Upper lobe of right lung (tissue), 1 donor: ENCODE measurements at regions not wholly inside any gene's neighbourhood (a gene's known extent, or its start where the extent isn't known, plus 50 kb on each side); places are given as distances from the start of the nearest gene placed in this dataset.

ENCODE experiments used
- ATAC-seq: fragments of 200-7000 bp; cut with Tn5 transposase; one replicate; pipeline ENCODE4 v1.9.1; 2020; ENCODE audit warnings: mild to moderate bottlenecking, moderate library complexity
- DNase-seq: peaks from one replicate; pipeline ENCODE4 v3.0.0-alpha.2; 2020
- H3K27ac ChIP-seq: fragments of 200-600 bp; one replicate; pipeline ENCODE4 v1.8.0; 2022
- H3K27me3 ChIP-seq: fragments of 200-600 bp; one replicate; pipeline ENCODE4 v1.8.0; 2022; ENCODE audit warnings: mild to moderate bottlenecking
- H3K36me3 ChIP-seq: fragments of 200-600 bp; one replicate; pipeline ENCODE4 v1.8.0; 2022
- H3K4me1 ChIP-seq: fragments of 200-600 bp; one replicate; pipeline ENCODE4 v1.8.0; 2022
- H3K4me3 ChIP-seq: fragments of 200-600 bp; one replicate; pipeline ENCODE4 v1.8.0; 2022; ENCODE audit warnings: mild to moderate bottlenecking
- H3K9me3 ChIP-seq: fragments of 200-600 bp; one replicate; pipeline ENCODE4 v1.8.0; 2022
- intact Hi-C: fragments of 100-400 bp; cut with DNase I; formaldehyde crosslinking; loops from one replicate; pipeline ENCODE4 v1.11.0; 2022
- TF ChIP-seq, protein P1 (sequence below): fragments of 200-600 bp; IDR thresholded peaks from one replicate; pipeline ENCODE4 v1.8.0; 2022; ENCODE audit warnings: antibody characterized with exemption
- donor health status: DM: no; HTN: yes; CAD: no; lungs with severe emphysema.

DNA sequence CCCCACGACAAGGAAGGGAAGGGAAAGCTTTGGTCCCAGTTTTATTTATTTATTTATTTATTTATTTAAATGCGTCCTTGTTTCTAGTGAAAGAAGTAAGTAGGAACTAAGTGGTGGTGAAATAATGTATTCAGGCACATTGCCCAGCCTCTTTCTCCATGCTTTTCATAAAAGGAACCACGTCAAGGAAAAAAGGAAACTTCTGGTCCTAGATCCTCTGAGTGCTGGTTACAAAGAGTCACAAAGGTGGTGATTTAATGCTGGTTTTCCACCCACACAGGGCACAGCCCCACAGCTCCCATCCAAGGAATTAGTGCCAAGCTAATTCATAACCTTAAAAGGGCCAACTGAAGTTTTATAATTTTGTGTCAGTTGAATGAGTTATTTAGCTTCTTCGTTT, 206.6 kb upstream of the GYPA start:
- intact Hi-C loops: no loop called here
- TF ChIP-seq, protein P1, sequence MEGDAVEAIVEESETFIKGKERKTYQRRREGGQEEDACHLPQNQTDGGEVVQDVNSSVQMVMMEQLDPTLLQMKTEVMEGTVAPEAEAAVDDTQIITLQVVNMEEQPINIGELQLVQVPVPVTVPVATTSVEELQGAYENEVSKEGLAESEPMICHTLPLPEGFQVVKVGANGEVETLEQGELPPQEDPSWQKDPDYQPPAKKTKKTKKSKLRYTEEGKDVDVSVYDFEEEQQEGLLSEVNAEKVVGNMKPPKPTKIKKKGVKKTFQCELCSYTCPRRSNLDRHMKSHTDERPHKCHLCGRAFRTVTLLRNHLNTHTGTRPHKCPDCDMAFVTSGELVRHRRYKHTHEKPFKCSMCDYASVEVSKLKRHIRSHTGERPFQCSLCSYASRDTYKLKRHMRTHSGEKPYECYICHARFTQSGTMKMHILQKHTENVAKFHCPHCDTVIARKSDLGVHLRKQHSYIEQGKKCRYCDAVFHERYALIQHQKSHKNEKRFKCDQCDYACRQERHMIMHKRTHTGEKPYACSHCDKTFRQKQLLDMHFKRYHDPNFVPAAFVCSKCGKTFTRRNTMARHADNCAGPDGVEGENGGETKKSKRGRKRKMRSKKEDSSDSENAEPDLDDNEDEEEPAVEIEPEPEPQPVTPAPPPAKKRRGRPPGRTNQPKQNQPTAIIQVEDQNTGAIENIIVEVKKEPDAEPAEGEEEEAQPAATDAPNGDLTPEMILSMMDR: no peak

DNA sequence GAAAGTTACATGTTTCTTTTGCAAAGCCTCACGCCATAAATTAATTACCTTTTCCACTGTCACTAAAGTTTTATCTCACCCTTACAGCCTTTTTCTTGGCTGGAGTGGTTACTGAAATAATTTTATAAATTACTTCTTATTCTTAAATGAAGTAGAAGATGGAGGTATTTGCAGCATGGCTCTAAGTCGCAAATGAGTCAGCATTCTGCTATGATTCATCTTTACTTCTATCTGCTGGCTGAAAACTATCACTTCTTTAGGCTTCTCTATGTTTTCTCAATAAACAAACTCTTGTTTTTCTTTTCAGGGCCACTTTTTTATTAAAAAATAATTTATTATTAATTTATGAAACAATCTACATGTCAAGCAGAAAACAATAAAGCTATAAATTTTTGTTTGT, 210.2 kb upstream of the GYPA start:
- Histone ChIP-seq H3K9me3 (no peaks in the 10 kb centered on the region), H3K4me3 (no peak overlapping the region), H3K27ac (no peak overlapping the region), H3K27me3 (no peaks in the 10 kb centered on the region), H3K4me1 (no peaks in the 10 kb centered on the region), H3K36me3 (no peaks in the 10 kb centered on the region)
- intact Hi-C loops: no loop called here
- no peak for DNase-seq
- no peak for ATAC-seq
- TF ChIP-seq, protein P1: no peak

More for the DNA sequence above, 206.6 kb upstream of the GYPA start:
- H3K27me3 ChIP-seq: no peaks in the 10 kb centered on the region
- no peak for DNase-seq
- no peaks in the 10 kb centered on the region for H3K36me3 ChIP-seq
- no peaks in the 10 kb centered on the region for H3K9me3 ChIP-seq
- no peak overlapping the region for H3K27ac ChIP-seq
- no peak overlapping the region for H3K4me3 ChIP-seq
- no peaks in the 10 kb centered on the region for H3K4me1 ChIP-seq
- ATAC-seq: no peak

DNA sequence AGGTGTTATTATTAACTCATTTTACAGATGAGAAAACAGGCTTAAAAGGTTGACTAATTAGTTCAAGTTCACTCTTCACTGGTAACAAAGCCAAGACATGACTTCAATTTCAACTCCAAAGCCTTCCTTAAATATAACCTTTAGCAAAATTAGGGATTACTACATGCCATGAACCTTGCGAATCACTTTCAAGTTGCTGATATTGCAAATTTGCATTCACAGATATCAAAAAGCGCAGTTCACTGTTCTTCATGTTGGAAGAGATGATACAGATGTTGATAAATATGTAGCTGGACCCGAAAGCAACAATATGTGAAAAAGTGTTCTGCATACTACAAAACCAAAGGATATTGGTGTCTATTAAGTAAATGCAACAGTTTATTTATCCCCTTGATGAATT, 210.8 kb upstream of the GYPA start:
- Histone ChIP-seq H3K36me3 (no peaks in the 10 kb centered on the region), H3K27ac (no peak overlapping the region), H3K27me3 (no peaks in the 10 kb centered on the region), H3K9me3 (no peaks in the 10 kb centered on the region), H3K4me3 (no peak overlapping the region), H3K4me1 (no peaks in the 10 kb centered on the region)
- TF ChIP-seq, protein P1: no peak
- no peak for DNase-seq
- ATAC-seq: no peak
- intact Hi-C loops: no loop called here

DNA sequence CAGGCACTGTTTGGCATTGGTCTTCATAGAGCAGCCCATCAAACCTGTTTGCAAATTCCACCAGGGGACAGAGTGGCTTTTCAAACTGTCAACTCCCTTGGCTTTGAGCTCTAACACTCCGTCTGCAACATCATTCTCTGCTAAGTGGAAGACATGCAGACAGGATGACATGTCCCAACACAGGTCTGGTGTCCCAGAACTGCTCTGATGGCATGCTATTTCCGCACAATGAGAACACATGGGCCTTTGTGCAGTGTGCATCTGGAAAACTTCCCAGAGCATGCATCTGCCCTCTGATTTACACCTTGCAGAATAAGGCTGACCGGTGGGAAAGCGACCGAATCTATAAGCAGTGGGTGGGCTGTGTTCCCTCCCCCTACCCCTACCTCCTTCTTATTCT, 212.8 kb upstream of the GYPA start:
- H3K4me3 ChIP-seq: no peak overlapping the region

DNA sequence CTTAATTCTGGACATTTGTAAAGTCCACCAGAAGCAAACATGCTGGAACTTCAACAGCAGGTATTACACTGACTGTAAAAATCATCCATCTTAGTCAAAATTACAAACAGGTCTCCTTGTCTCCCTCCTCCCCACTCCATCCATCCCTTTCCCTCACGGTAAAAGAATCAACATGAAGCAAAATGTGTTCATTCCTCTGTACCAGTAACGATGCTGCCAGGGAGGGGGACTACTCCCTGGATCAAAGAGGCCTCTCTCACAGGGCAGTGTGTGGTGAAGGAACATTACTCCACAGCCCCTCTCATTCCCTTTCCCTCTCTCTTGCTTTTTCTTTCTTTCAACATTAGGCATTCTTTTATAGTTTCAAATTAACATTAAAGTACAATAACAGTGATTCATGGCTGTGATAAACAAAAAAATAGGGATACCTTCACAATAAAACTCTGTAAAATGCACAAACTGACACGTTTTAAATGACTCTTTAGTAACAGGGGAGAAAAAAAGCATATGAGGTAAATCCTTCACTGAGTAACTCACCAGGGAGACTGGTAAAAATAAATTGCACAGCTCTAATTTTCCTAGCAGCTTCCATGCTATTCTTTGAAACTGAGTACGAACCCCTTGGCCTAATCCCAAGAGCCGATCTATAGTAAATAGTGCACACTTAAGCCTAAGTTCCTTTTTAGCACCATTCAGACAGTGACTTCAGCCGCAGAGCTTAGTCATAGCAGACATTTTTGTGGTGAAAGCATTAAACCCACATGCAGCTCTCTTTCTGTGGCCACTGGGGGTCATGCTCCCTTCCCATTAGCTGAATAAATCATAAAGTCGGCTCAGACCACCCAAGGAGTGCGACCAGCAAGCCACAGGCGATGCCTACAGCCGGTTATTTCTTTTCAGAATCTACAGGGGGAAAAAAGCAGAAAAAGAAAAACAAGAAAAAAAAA, 215.6 kb upstream of the GYPA start:
- H3K4me3 ChIP-seq: no peak overlapping the region
- peak; percentile 71 for ATAC-seq
- TF ChIP-seq, protein P1: no peak
- H3K27ac ChIP-seq: no peak overlapping the region
- H3K4me1 ChIP-seq: no peaks in the 10 kb centered on the region
- DNase-seq: no peak
- no peaks in the 10 kb centered on the region for H3K9me3 ChIP-seq
- H3K36me3 ChIP-seq: no peaks in the 10 kb centered on the region
- intact Hi-C loops: no loop called here
- H3K27me3 ChIP-seq: no peaks in the 10 kb centered on the region

More for the DNA sequence above, 212.8 kb upstream of the GYPA start:
- no peaks in the 10 kb centered on the region for H3K9me3 ChIP-seq
- no peak overlapping the region for H3K27ac ChIP-seq
- H3K4me1 ChIP-seq: no peaks in the 10 kb centered on the region
- TF ChIP-seq, protein P1: no peak
- ATAC-seq (no peak), DNase-seq (no peak)
- no peaks in the 10 kb centered on the region for H3K36me3 ChIP-seq
- intact Hi-C loops: no loop called here
- no peaks in the 10 kb centered on the region for H3K27me3 ChIP-seq
